GM18498 (cell line): ENCODE measurements at regions not wholly inside any gene's neighbourhood (a gene's known extent, or its start where the extent isn't known, plus 50 kb on each side); places are given as distances from the start of the nearest gene placed in this dataset.

Experiments
- ATAC-seq: cut with Tn5 transposase; IDR thresholded peaks from one replicate; pipeline ENCODE4 v1.9.1; 2021; ENCODE audit warnings: mild to moderate bottlenecking, moderate library complexity; ENCODE audit not compliant: unreplicated experiment

GRCh38 chr2:120401275-120402066 lies 55.5 kb downstream of the INHBB start:
- no peak for ATAC-seq

- ATAC-seq: no peak
These were observed 56.1 kb downstream of the INHBB start for GRCh38 chr2:120402067-120402433.

- no peak for ATAC-seq
These were observed 56.6 kb downstream of the INHBB start for GRCh38 chr2:120402508-120402907.

GRCh38 chr2:120403261-120403660 lies 57.3 kb downstream of the INHBB start:
- no peak for ATAC-seq

- no peak for ATAC-seq
These were observed 57.7 kb downstream of the INHBB start for GRCh38 chr2:120403676-120404075.

- ATAC-seq: no peak
These were observed 58.3 kb downstream of the INHBB start for GRCh38 chr2:120404274-120404673.

GRCh38 chr2:120404941-120405758 lies 59.2 kb downstream of the INHBB start:
- no peak for ATAC-seq

- ATAC-seq: no peak
These were observed 59.8 kb downstream of the INHBB start for GRCh38 chr2:120405759-120406099.

GRCh38 chr2:120406566-120406965 lies 60.6 kb downstream of the INHBB start:
- no peak for ATAC-seq

GRCh38 chr2:120410487-120410886 lies 64.6 kb downstream of the INHBB start:
- ATAC-seq: no peak

GRCh38 chr2:120415060-120415459 lies 69.1 kb downstream of the INHBB start:
- ATAC-seq: no peak

GRCh38 chr2:120415728-120416509 lies 70.0 kb downstream of the INHBB start:
- no peak for ATAC-seq

- ATAC-seq: no peak
These were observed 72.3 kb downstream of the INHBB start for GRCh38 chr2:120418174-120418787.

- ATAC-seq: no peak
These were observed 73.1 kb downstream of the INHBB start for GRCh38 chr2:120419073-120419472.

GRCh38 chr2:120419955-120420354 lies 74.0 kb downstream of the INHBB start:
- ATAC-seq: no peak

GRCh38 chr2:120421126-120421829 lies 75.3 kb downstream of the INHBB start:
- no peak for ATAC-seq

- ATAC-seq: no peak
These were observed 75.9 kb downstream of the INHBB start for GRCh38 chr2:120421830-120422175.

GRCh38 chr2:120422465-120423160 lies 76.7 kb downstream of the INHBB start:
- no peak for ATAC-seq

- ATAC-seq: no peak
These were observed 77.4 kb downstream of the INHBB start for GRCh38 chr2:120423167-120423943.
